ENCODE measurements at regions not wholly inside any gene's neighbourhood (a gene's known extent, or its start where the extent isn't known, plus 50 kb on each side); places are given as distances from the start of the nearest gene placed in this dataset.

DNA sequence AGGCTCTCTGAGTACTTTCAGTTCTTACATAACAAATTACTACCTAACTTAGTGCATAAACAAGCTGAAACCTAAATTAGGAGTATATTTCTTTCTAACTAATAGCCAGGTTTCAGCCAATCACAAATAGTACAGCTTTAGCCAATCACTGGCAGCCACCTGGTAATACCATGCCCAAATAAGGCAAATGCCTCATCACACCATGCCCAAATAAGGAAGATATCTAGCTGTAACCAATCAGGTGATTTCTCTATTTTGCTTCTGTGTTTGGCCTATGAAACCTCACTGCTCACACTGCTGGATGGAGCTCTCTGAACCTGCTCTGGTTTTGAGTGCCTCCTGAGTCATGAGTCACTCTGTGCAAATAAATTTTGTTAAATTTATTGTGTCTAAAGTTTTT, 113.5 kb downstream of the DDIT4L start:
- TF ChIP-seq POLR2AphosphoS5 (IDR thresholded peaks at IDR 0.05; ENCODE audit: low read depth, low read length) = no peak
- TF ChIP-seq CTCF (IDR thresholded peaks at IDR 0.05) = no peak
- TF ChIP-seq, protein P1, sequence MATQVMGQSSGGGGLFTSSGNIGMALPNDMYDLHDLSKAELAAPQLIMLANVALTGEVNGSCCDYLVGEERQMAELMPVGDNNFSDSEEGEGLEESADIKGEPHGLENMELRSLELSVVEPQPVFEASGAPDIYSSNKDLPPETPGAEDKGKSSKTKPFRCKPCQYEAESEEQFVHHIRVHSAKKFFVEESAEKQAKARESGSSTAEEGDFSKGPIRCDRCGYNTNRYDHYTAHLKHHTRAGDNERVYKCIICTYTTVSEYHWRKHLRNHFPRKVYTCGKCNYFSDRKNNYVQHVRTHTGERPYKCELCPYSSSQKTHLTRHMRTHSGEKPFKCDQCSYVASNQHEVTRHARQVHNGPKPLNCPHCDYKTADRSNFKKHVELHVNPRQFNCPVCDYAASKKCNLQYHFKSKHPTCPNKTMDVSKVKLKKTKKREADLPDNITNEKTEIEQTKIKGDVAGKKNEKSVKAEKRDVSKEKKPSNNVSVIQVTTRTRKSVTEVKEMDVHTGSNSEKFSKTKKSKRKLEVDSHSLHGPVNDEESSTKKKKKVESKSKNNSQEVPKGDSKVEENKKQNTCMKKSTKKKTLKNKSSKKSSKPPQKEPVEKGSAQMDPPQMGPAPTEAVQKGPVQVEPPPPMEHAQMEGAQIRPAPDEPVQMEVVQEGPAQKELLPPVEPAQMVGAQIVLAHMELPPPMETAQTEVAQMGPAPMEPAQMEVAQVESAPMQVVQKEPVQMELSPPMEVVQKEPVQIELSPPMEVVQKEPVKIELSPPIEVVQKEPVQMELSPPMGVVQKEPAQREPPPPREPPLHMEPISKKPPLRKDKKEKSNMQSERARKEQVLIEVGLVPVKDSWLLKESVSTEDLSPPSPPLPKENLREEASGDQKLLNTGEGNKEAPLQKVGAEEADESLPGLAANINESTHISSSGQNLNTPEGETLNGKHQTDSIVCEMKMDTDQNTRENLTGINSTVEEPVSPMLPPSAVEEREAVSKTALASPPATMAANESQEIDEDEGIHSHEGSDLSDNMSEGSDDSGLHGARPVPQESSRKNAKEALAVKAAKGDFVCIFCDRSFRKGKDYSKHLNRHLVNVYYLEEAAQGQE (IDR thresholded peaks at IDR 0.05; ENCODE audit: insufficient read depth in 1 of 2, low read depth in 2 of 2, low read length in 1 of 2) = no peak
- no peak for TF ChIP-seq SIN3A (IDR thresholded peaks at IDR 0.05; ENCODE audit: borderline replicate concordance, insufficient read depth, low read depth, low read length)
